NCI-H1048 (cell line): ENCODE measurements at regions not wholly inside any gene's neighbourhood (a gene's known extent, or its start where the extent isn't known, plus 50 kb on each side); places are given as distances from the start of the nearest gene placed in this dataset.
"Not testable (repeated sequence)": the region's sequence is repeated elsewhere in the genome, so short reads cannot be mapped to it uniquely, and the experiment has no call there.

ENCODE experiments used
- DNase-seq: peaks from one replicate; lab custom pipeline; 2025; lab: John Stamatoyannopoulos, UW

- no peak for DNase-seq
These were observed 196.0 kb downstream of the MAF start for GRCh38 chr16:79404571-79404970.

- no peak for DNase-seq
These were observed 197.0 kb downstream of the MAF start for GRCh38 chr16:79403534-79403933.

- no peak for DNase-seq
These were observed 197.6 kb downstream of the MAF start for GRCh38 chr16:79402920-79403319.

GRCh38 chr16:79402356-79402755 is 198.2 kb downstream of the MAF start:
- DNase-seq: no peak

- DNase-seq: no peak
These were observed 198.8 kb downstream of the MAF start for GRCh38 chr16:79401782-79402181.

GRCh38 chr16:79401157-79401556 is 199.4 kb downstream of the MAF start:
- DNase-seq: no peak

- DNase-seq: no peak
These were observed 199.9 kb downstream of the MAF start for GRCh38 chr16:79400462-79401149.

- DNase-seq: no peak
These were observed 204.9 kb downstream of the MAF start for GRCh38 chr16:79395591-79395990.

- DNase-seq: no peak
These were observed 206.3 kb downstream of the MAF start for GRCh38 chr16:79394206-79394605.

GRCh38 chr16:79393564-79393963 is 207.0 kb downstream of the MAF start:
- no peak for DNase-seq

- DNase-seq: no peak
These were observed 207.4 kb downstream of the MAF start for GRCh38 chr16:79393127-79393526.

GRCh38 chr16:79392081-79392480 is 208.5 kb downstream of the MAF start:
- no peak for DNase-seq

- no peak for DNase-seq
These were observed 209.1 kb downstream of the MAF start for GRCh38 chr16:79391395-79391794.

- no peak for DNase-seq
These were observed 210.0 kb downstream of the MAF start for GRCh38 chr16:79390481-79391051.

- no peak for DNase-seq
These were observed 212.1 kb downstream of the MAF start for GRCh38 chr16:79388396-79388795.

- no peak for DNase-seq
These were observed 214.2 kb downstream of the MAF start for GRCh38 chr16:79386299-79386698.

- no peak for DNase-seq
These were observed 218.9 kb downstream of the MAF start for GRCh38 chr16:79381603-79382042.

- DNase-seq: no peak
These were observed 219.4 kb downstream of the MAF start for GRCh38 chr16:79380995-79381602.

GRCh38 chr16:79379095-79379494 is 221.4 kb downstream of the MAF start:
- DNase-seq: no peak

GRCh38 chr16:79377082-79377481 is 223.5 kb downstream of the MAF start:
- not testable (repeated sequence) for DNase-seq

GRCh38 chr16:79375351-79375750 is 225.2 kb downstream of the MAF start:
- DNase-seq: no peak

GRCh38 chr16:79372503-79373184 is 227.9 kb downstream of the MAF start:
- no peak for DNase-seq

- no peak for DNase-seq
These were observed 229.8 kb downstream of the MAF start for GRCh38 chr16:79370736-79371135.
